Caco-2 (cell line): ENCODE measurements at regions not wholly inside any gene's neighbourhood (a gene's known extent, or its start where the extent isn't known, plus 50 kb on each side); places are given as distances from the start of the nearest gene placed in this dataset.

Source experiments
- BruUV-seq: library from RNA; stranded (reverse); fragments of 400-500 nt; replicated peaks from 2 replicates; lab custom pipeline; 2021; lab: Mats Ljungman, UMichigan
- CTCF ChIA-PET: fragments of 300-600 bp; sonication (Branson Sonifier 250); formaldehyde crosslinking; loops from one replicate; lab custom pipeline; 2022; ENCODE audit warnings: antibody characterized with exemption; lab: Charles Lee
- POLR2A ChIA-PET: fragments of 300-600 bp; sonication (Branson Sonifier 250); formaldehyde crosslinking; loops from one replicate; lab custom pipeline; 2022; ENCODE audit warnings: antibody characterized with exemption; lab: Charles Lee
- DNase-seq, 2 experiments: peaks; one replicate each; pipeline versions ENCODE4 v3.0.0 to v3.0.0-alpha.2; 2020 to 2022
- H3K27me3 ChIP-seq: replicated peaks from 2 replicates; pipeline ENCODE4 v1.6.0; 2011; ENCODE audit warnings: low read length; ENCODE audit not compliant: control insufficient read depth, insufficient read depth
- H3K36me3 ChIP-seq: 2 replicates; pipeline ENCODE4 v1.5.1; 2011; ENCODE audit warnings: low read length; ENCODE audit not compliant: control insufficient read depth, insufficient read depth
- H3K4me1 ChIP-seq: fragments of 250-450 bp; sonication (Bioruptor Pico); 2 replicates; pipeline ENCODE4 v1.5.1; 2020; ENCODE audit warnings: mild to moderate bottlenecking
- H3K4me3 ChIP-seq: 2 replicates; pipeline ENCODE4 v1.5.1; 2011; ENCODE audit warnings: low read depth, mild to moderate bottlenecking, control low read depth, low read length
- H3K9me3 ChIP-seq: fragments of 250-450 bp; sonication (Bioruptor Pico); 2 replicates; pipeline ENCODE4 v1.5.1; 2020; ENCODE audit warnings: mild to moderate bottlenecking, moderate library complexity
- H3K27ac Mint-ChIP-seq: one replicate; pipeline ENCODE4 v1.8.0; 2022; ENCODE audit warnings: mixed read lengths; ENCODE audit not compliant: unreplicated experiment
- H3K27me3 Mint-ChIP-seq: one replicate; pipeline ENCODE4 v1.8.0; 2022; ENCODE audit warnings: mixed read lengths; ENCODE audit not compliant: insufficient read depth, unreplicated experiment
- H3K36me3 Mint-ChIP-seq: one replicate; pipeline ENCODE4 v1.8.0; 2022; ENCODE audit warnings: mild to moderate bottlenecking, mixed read lengths; ENCODE audit not compliant: insufficient read depth, unreplicated experiment
- H3K4me1 Mint-ChIP-seq: one replicate; pipeline ENCODE4 v1.8.0; 2022; ENCODE audit warnings: low read depth, mixed read lengths; ENCODE audit not compliant: unreplicated experiment
- H3K4me3 Mint-ChIP-seq: one replicate; pipeline ENCODE4 v1.8.0; 2022; ENCODE audit warnings: mild to moderate bottlenecking, moderate library complexity, mixed read lengths; ENCODE audit not compliant: unreplicated experiment
- H3K9me3 Mint-ChIP-seq: one replicate; pipeline ENCODE4 v1.8.0; 2022; ENCODE audit warnings: mixed read lengths; ENCODE audit not compliant: unreplicated experiment
- CTCF ChIP-seq, 2 experiments: fragments of 200-600 bp in 1 of 2; IDR thresholded peaks; 1 replicate in 1 of 2; 2 replicates in 1 of 2; pipeline versions ENCODE4 v1.5.1 to v1.8.0; 2011 to 2022; ENCODE audit warnings: antibody characterized with exemption in 1 of 2, control low read depth in 1 of 2, inconsistent platforms in 1 of 2, low read depth in 1 of 2, low read length in 1 of 2, mild to moderate bottlenecking in 1 of 2, moderate library complexity in 1 of 2; ENCODE audit not compliant: insufficient read depth in 1 of 2, severe bottlenecking in 1 of 2, unreplicated experiment in 1 of 2
- intact Hi-C: fragments of 100-400 bp; cut with micrococcal nuclease; formaldehyde crosslinking; loops from one replicate; pipeline ENCODE4 v1.10.0; 2022; ENCODE audit not compliant: unreplicated experiment

GRCh38 chr2:65960953-65961352 lies 474.0 kb upstream of the MEIS1 start:
- no peaks in the 10 kb centered on the region for H3K4me1 Mint-ChIP-seq
- H3K4me1 ChIP-seq = no peaks in the 10 kb centered on the region
- H3K27me3 Mint-ChIP-seq = peaks cover 10% of the 10 kb centered on the region
- no peaks in the 10 kb centered on the region for H3K9me3 ChIP-seq
- H3K36me3 Mint-ChIP-seq = no peaks in the 10 kb centered on the region
- no peak for DNase-seq
- intact Hi-C loops = no loop called here
- no peaks in the 10 kb centered on the region for H3K9me3 Mint-ChIP-seq
- TF ChIP-seq CTCF (IDR thresholded peaks at IDR 0.05; ENCODE audit: insufficient read depth in 1 of 2, low read depth in 1 of 2, low read length in 1 of 2, severe bottlenecking in 1 of 2, unreplicated experiment in 1 of 2) = no peak
- CTCF ChIA-PET = no interaction called here
- no peak overlapping the region for H3K4me3 ChIP-seq
- no peaks in the 10 kb centered on the region for H3K27me3 ChIP-seq
- H3K4me3 Mint-ChIP-seq = no peak overlapping the region
- POLR2A ChIA-PET = no interaction called here
- no peaks in the 10 kb centered on the region for H3K36me3 ChIP-seq
- H3K27ac Mint-ChIP-seq = no peak overlapping the region
- no TSS peak for BruUV-seq

- DNase-seq = no peak
- no peak overlapping the region for H3K4me3 ChIP-seq
- H3K36me3 Mint-ChIP-seq = no peaks in the 10 kb centered on the region
- no peak overlapping the region for H3K27ac Mint-ChIP-seq
- H3K9me3 Mint-ChIP-seq = no peaks in the 10 kb centered on the region
- no peaks in the 10 kb centered on the region for H3K36me3 ChIP-seq
- no TSS peak for BruUV-seq
- no peaks in the 10 kb centered on the region for H3K4me1 Mint-ChIP-seq
- H3K9me3 ChIP-seq = no peaks in the 10 kb centered on the region
- no peaks in the 10 kb centered on the region for H3K27me3 ChIP-seq
- no peak overlapping the region for H3K4me3 Mint-ChIP-seq
- ChIA-PET POLR2A (no interaction called here), CTCF (no interaction called here)
- no peak for TF ChIP-seq CTCF (IDR thresholded peaks at IDR 0.05; ENCODE audit: insufficient read depth in 1 of 2, low read depth in 1 of 2, low read length in 1 of 2, severe bottlenecking in 1 of 2, unreplicated experiment in 1 of 2)
- peaks cover 10% of the 10 kb centered on the region for H3K27me3 Mint-ChIP-seq
- H3K4me1 ChIP-seq = no peaks in the 10 kb centered on the region
- intact Hi-C loops = no loop called here
Measured at GRCh38 chr2:65957886-65958285, 477.0 kb upstream of the MEIS1 start.

GRCh38 chr2:65957454-65957853 lies 477.5 kb upstream of the MEIS1 start:
- CTCF ChIA-PET = no interaction called here
- H3K27me3 Mint-ChIP-seq = peaks cover 8% of the 10 kb centered on the region
- Histone ChIP-seq H3K4me1 (no peaks in the 10 kb centered on the region), H3K27me3 (no peaks in the 10 kb centered on the region), H3K36me3 (no peaks in the 10 kb centered on the region), H3K4me3 (no peak overlapping the region), H3K9me3 (no peaks in the 10 kb centered on the region)
- POLR2A ChIA-PET = no interaction called here
- H3K4me1 Mint-ChIP-seq = no peaks in the 10 kb centered on the region
- intact Hi-C loops = no loop called here
- no peaks in the 10 kb centered on the region for H3K9me3 Mint-ChIP-seq
- no peak overlapping the region for H3K27ac Mint-ChIP-seq
- TF ChIP-seq CTCF (IDR thresholded peaks at IDR 0.05; ENCODE audit: insufficient read depth in 1 of 2, low read depth in 1 of 2, low read length in 1 of 2, severe bottlenecking in 1 of 2, unreplicated experiment in 1 of 2) = no peak
- no peak for DNase-seq
- no peak overlapping the region for H3K4me3 Mint-ChIP-seq
- no peaks in the 10 kb centered on the region for H3K36me3 Mint-ChIP-seq
- no TSS peak for BruUV-seq
